ENCODE measurements at regions not wholly inside any gene's neighbourhood (a gene's known extent, or its start where the extent isn't known, plus 50 kb on each side); places are given as distances from the start of the nearest gene placed in this dataset.

- BruUV-seq (replicated peaks) = no TSS peak
- DNase-seq (ENCODE audit: low read depth, low spot score) = no peak
- TF ChIP-seq REST (IDR thresholded peaks at IDR 0.05; ENCODE audit: insufficient read depth in 1 of 2, low read depth in 2 of 2, low read length in 1 of 2) (no peak), TCF7L2 (IDR thresholded peaks at IDR 0.05; ENCODE audit: low read depth, low read length) (no peak)
- Histone ChIP-seq H3K9me3 (ENCODE audit: control insufficient read depth, insufficient read depth, low read depth, low read length) (no peaks in the 10 kb centered on the region), H3K4me1 (ENCODE audit: control insufficient read depth, insufficient read depth, low read length) (no peaks in the 10 kb centered on the region), H3K27me3 (ENCODE audit: control insufficient read depth, insufficient read depth, low read length) (no peaks in the 10 kb centered on the region), H3K27ac (ENCODE audit: low read length) (no peak overlapping the region), H3K36me3 (ENCODE audit: control insufficient read depth, insufficient read depth, low read length) (no peaks in the 10 kb centered on the region), H3K4me3 (ENCODE audit: low read depth in 2 of 2, low read length in 2 of 2) (no peak overlapping the region)
- CTCF ChIA-PET = no interaction called here
- POLR2A ChIA-PET = no interaction called here
- intact Hi-C loops (cut with micrococcal nuclease; ENCODE audit: unreplicated experiment) = no loop called here
- in situ Hi-C loops (cut with HindIII; ENCODE audit: low pct_unique_long_range_greater_than_20kb, low sequenced_read_pairs) = no loop called here
- ATAC-seq = no peak
These were observed 172.5 kb downstream of the IPMK start for GRCh38 chr10:58094985-58095718.

- no TSS peak for BruUV-seq (replicated peaks)
- DNase-seq (ENCODE audit: low read depth, low spot score) (no peak), ATAC-seq (no peak)
- CTCF ChIA-PET = no interaction called here
- Histone ChIP-seq H3K4me3 (ENCODE audit: low read depth in 2 of 2, low read length in 2 of 2) (no peak overlapping the region), H3K9me3 (ENCODE audit: control insufficient read depth, insufficient read depth, low read depth, low read length) (no peaks in the 10 kb centered on the region), H3K27me3 (ENCODE audit: control insufficient read depth, insufficient read depth, low read length) (no peaks in the 10 kb centered on the region), H3K36me3 (ENCODE audit: control insufficient read depth, insufficient read depth, low read length) (no peaks in the 10 kb centered on the region), H3K27ac (ENCODE audit: low read length) (no peak overlapping the region), H3K4me1 (ENCODE audit: control insufficient read depth, insufficient read depth, low read length) (no peaks in the 10 kb centered on the region)
- TF ChIP-seq SIN3A (IDR thresholded peaks at IDR 0.05; ENCODE audit: borderline replicate concordance, insufficient read depth, low read depth, low read length) (no peak), TCF7L2 (IDR thresholded peaks at IDR 0.05; ENCODE audit: low read depth, low read length) (no peak), POLR2AphosphoS5 (IDR thresholded peaks at IDR 0.05; ENCODE audit: low read depth, low read length) (no peak), REST (IDR thresholded peaks at IDR 0.05; ENCODE audit: insufficient read depth in 1 of 2, low read depth in 2 of 2, low read length in 1 of 2) (no peak)
- TF ChIP-seq, protein P1, sequence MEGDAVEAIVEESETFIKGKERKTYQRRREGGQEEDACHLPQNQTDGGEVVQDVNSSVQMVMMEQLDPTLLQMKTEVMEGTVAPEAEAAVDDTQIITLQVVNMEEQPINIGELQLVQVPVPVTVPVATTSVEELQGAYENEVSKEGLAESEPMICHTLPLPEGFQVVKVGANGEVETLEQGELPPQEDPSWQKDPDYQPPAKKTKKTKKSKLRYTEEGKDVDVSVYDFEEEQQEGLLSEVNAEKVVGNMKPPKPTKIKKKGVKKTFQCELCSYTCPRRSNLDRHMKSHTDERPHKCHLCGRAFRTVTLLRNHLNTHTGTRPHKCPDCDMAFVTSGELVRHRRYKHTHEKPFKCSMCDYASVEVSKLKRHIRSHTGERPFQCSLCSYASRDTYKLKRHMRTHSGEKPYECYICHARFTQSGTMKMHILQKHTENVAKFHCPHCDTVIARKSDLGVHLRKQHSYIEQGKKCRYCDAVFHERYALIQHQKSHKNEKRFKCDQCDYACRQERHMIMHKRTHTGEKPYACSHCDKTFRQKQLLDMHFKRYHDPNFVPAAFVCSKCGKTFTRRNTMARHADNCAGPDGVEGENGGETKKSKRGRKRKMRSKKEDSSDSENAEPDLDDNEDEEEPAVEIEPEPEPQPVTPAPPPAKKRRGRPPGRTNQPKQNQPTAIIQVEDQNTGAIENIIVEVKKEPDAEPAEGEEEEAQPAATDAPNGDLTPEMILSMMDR (IDR thresholded peaks at IDR 0.05) = no peak
- intact Hi-C loops (cut with micrococcal nuclease; ENCODE audit: unreplicated experiment) (no loop called here), in situ Hi-C loops (cut with HindIII; ENCODE audit: low pct_unique_long_range_greater_than_20kb, low sequenced_read_pairs) (no loop called here)
- POLR2A ChIA-PET = no interaction called here
These were observed 175.8 kb downstream of the IPMK start for GRCh38 chr10:58091886-58092285.

Data from Panc1 (cell line).